MM.1S (cell line): ENCODE measurements at regions not wholly inside any gene's neighbourhood (a gene's known extent, or its start where the extent isn't known, plus 50 kb on each side); places are given as distances from the start of the nearest gene placed in this dataset.

Experiments used
- CTCF ChIP-seq: fragments of 300-600 bp; sonication (generic); IDR thresholded peaks from 2 replicates; pipeline ENCODE4 v1.5.1; 2016; ENCODE audit warnings: antibody characterized with exemption, low read length, mixed read lengths
- EZH2 ChIP-seq: fragments of 300-600 bp; sonication (generic); optimal IDR thresholded peaks from 2 replicates; pipeline ENCODE3; 2017; ENCODE audit warnings: low read depth, mild to moderate bottlenecking, antibody characterized with exemption, low read length, mixed read lengths
- EZH2phosphoT487 ChIP-seq: fragments of 300-600 bp; sonication (generic); IDR thresholded peaks from 2 replicates; pipeline ENCODE4 v1.6.1; 2018; ENCODE audit warnings: antibody characterized with exemption, low read length

- TF ChIP-seq CTCF (no peak), EZH2 (no peak), EZH2phosphoT487 (no peak)
These were observed 196.9 kb upstream of the PRICKLE2 start for GRCh38 chr3:64422192-64422591.
